B cell (primary cell): ENCODE measurements at regions not wholly inside any gene's neighbourhood (a gene's known extent, or its start where the extent isn't known, plus 50 kb on each side); places are given as distances from the start of the nearest gene placed in this dataset.

ENCODE experiments used
- EZH2 ChIP-seq: IDR thresholded peaks from 2 replicates; pipeline ENCODE4 v1.6.1; 2012; ENCODE audit warnings: borderline replicate concordance, low read depth, mild to moderate bottlenecking, moderate library complexity, low read length; ENCODE audit not compliant: insufficient read depth, poor library complexity, severe bottlenecking
- TF ChIP-seq, protein P1 (sequence below): fragments of 200-600 bp; IDR thresholded peaks from one replicate; pipeline ENCODE4 v1.8.0; 2022; ENCODE audit warnings: antibody characterized with exemption, mild to moderate bottlenecking

DNA sequence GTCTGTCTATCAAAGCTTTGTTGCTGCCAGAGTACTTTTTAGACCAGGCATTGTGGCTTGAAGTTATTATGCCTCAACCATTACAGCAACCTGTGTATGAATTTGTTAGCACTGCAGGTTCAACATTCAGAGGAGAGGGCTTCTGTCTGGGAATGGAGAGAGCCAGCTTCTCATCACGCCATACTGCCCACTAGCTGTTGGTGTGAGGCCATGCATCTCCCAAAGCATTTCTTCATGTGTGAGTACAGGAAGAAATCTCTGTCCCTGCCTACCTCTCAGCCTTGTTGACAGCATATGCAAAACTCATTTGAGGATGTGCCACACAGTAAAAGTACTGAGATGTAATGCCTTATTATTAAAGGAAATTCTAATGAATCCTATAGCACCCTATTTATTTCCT, 76.9 kb upstream of the PPARGC1A start:
- TF ChIP-seq, protein P1, sequence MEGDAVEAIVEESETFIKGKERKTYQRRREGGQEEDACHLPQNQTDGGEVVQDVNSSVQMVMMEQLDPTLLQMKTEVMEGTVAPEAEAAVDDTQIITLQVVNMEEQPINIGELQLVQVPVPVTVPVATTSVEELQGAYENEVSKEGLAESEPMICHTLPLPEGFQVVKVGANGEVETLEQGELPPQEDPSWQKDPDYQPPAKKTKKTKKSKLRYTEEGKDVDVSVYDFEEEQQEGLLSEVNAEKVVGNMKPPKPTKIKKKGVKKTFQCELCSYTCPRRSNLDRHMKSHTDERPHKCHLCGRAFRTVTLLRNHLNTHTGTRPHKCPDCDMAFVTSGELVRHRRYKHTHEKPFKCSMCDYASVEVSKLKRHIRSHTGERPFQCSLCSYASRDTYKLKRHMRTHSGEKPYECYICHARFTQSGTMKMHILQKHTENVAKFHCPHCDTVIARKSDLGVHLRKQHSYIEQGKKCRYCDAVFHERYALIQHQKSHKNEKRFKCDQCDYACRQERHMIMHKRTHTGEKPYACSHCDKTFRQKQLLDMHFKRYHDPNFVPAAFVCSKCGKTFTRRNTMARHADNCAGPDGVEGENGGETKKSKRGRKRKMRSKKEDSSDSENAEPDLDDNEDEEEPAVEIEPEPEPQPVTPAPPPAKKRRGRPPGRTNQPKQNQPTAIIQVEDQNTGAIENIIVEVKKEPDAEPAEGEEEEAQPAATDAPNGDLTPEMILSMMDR: no peak
- no peak for TF ChIP-seq EZH2
